ENCODE measurements at regions not wholly inside any gene's neighbourhood (a gene's known extent, or its start where the extent isn't known, plus 50 kb on each side); places are given as distances from the start of the nearest gene placed in this dataset.

DNA sequence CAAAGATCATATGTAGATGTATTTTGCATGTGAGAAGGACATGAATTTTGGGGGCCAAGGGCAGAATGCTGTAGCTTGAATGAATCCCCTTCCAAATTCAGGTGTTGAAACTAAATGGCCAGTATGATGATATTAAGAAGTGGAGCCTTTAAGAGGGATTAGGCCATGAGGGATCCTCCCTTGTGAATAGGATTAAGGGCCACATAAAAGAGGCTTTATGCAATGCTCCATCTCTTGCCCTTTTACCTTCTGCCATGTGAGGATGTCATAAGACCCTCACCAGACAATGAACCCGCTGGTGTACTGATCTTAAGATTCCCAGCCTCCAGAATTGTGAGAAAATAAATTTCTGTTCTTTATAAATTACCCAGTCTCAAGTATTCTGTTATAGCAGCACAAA lies 206.1 kb downstream of the YTHDC2 start:
- TF ChIP-seq, protein P1, sequence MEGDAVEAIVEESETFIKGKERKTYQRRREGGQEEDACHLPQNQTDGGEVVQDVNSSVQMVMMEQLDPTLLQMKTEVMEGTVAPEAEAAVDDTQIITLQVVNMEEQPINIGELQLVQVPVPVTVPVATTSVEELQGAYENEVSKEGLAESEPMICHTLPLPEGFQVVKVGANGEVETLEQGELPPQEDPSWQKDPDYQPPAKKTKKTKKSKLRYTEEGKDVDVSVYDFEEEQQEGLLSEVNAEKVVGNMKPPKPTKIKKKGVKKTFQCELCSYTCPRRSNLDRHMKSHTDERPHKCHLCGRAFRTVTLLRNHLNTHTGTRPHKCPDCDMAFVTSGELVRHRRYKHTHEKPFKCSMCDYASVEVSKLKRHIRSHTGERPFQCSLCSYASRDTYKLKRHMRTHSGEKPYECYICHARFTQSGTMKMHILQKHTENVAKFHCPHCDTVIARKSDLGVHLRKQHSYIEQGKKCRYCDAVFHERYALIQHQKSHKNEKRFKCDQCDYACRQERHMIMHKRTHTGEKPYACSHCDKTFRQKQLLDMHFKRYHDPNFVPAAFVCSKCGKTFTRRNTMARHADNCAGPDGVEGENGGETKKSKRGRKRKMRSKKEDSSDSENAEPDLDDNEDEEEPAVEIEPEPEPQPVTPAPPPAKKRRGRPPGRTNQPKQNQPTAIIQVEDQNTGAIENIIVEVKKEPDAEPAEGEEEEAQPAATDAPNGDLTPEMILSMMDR (IDR thresholded peaks at IDR 0.05), result no peak
- no peak for DNase-seq
- peaks cover 0 to 8% (median 0%) of the 10 kb centered on the region in 3 donors for H3K9me3 ChIP-seq
- intact Hi-C loops (cut with DNase I; ENCODE audit: low total_unique reads), result no loop called here
- no peak overlapping the region for H3K4me3 ChIP-seq
- H3K4me1 ChIP-seq, result no peaks in the 10 kb centered on the region
- no peaks in the 10 kb centered on the region for H3K36me3 ChIP-seq
- no peaks in the 10 kb centered on the region for H3K27me3 ChIP-seq
- no peak overlapping the region for H3K27ac ChIP-seq

DNA sequence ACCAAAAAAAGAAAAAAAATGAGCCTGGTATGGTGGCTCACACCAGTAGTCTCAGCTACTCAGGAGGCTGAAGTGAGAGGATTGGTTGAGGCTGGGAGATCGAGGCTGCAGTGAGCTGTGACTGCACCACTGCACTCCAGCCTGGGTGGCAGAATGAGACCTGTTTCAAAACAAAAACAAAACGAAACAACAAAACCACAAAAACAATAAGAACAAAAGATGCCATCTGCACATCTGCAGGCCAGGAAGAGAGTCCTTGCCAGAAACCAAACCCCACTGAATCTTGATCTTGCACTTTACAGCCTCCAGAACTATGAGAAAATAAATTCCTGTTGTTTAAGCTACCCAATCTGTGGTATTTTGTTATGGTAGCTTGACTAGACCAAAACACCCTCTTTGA lies 207.7 kb downstream of the YTHDC2 start:
- H3K4me3 ChIP-seq, result no peak overlapping the region
- H3K27me3 ChIP-seq, result no peaks in the 10 kb centered on the region
- H3K36me3 ChIP-seq, result no peaks in the 10 kb centered on the region
- H3K27ac ChIP-seq, result no peak overlapping the region
- H3K9me3 ChIP-seq, result peaks cover 0 to 5% (median 0%) of the 10 kb centered on the region in 3 donors
- DNase-seq, result no peak
- TF ChIP-seq, protein P1 (IDR thresholded peaks at IDR 0.05), result no peak
- intact Hi-C loops (cut with DNase I; ENCODE audit: low total_unique reads), result no loop called here
- H3K4me1 ChIP-seq, result no peaks in the 10 kb centered on the region

DNA sequence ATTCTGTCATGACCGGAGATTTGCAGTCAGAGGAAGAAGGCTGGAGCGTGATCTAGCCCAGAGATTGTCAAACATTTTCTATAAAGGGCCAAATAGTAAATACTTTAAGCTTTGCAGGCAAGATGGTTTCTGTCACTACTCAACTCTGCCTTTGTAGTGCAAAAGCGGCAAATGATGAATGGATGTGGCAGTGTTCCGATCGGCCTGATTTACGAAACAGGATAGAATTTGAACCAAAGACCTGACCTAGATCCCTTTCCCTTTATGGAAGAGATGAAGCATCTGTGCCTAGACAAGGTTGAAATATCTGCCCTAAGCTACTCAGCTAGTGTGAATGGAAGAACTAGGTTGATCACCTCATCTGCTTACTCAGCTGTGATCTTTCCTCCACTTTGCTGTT lies 209.5 kb downstream of the YTHDC2 start:
- H3K4me3 ChIP-seq, result no peak overlapping the region
- H3K27me3 ChIP-seq, result no peaks in the 10 kb centered on the region
- H3K9me3 ChIP-seq, result no peaks in the 10 kb centered on the region
- no peaks in the 10 kb centered on the region for H3K36me3 ChIP-seq
- H3K27ac ChIP-seq, result no peak overlapping the region
- TF ChIP-seq, protein P1 (IDR thresholded peaks at IDR 0.05), result no peak
- H3K4me1 ChIP-seq, result no peaks in the 10 kb centered on the region
- intact Hi-C loops (cut with DNase I; ENCODE audit: low total_unique reads), result no loop called here
- DNase-seq, result no peak

DNA sequence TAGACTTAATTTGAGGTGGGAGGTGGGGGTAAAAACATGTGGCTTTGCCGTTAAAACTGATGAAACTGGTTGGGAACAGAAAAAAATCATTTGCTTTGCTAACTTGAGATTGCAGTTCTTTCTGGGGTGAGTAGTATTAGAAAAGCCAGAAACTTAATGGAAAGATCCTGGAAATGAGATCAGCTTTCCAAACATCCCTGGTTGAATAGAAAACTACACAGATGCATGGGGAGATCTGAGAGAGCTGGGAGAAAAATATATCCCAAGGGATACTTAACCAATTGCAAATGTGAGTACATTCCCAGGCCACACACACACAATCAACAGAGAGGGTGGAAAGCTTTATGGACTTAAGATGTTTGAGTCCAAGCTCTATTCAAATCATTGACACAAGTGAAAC lies 222.3 kb downstream of the YTHDC2 start:
- H3K27me3 ChIP-seq, result no peaks in the 10 kb centered on the region

DNA sequence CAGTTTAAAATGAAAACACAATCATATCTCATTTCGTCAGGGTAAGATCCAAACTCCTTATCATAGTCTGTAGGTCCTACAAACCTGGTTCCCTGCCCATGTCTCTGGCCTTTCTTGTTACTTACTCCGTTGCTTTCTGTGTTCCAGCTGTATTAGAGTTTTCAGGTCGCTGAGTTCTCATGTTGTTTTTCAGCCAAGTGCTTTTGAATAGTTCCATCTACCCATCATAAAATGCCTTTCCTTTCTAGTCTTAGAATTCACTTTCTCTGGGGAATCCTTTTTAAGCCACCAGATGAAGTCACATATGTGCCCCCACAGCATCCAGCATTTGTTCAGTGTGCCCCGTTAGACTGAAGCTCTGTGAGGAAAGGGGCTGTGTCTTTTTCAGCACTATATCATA lies 228.7 kb downstream of the YTHDC2 start:
- Histone ChIP-seq H3K4me3 (no peak overlapping the region), H3K4me1 (no peaks in the 10 kb centered on the region), H3K27ac (no peak overlapping the region), H3K36me3 (no peaks in the 10 kb centered on the region), H3K27me3 (no peaks in the 10 kb centered on the region), H3K9me3 (no peaks in the 10 kb centered on the region)
- TF ChIP-seq, protein P1 (IDR thresholded peaks at IDR 0.05), result no peak
- no peak for DNase-seq
- intact Hi-C loops (cut with DNase I; ENCODE audit: low total_unique reads), result no loop called here

More for the DNA sequence above, 222.3 kb downstream of the YTHDC2 start:
- intact Hi-C loops (cut with DNase I; ENCODE audit: low total_unique reads), result no loop called here
- TF ChIP-seq, protein P1 (IDR thresholded peaks at IDR 0.05), result no peak
- no peak overlapping the region for H3K4me3 ChIP-seq
- no peaks in the 10 kb centered on the region for H3K9me3 ChIP-seq
- no peaks in the 10 kb centered on the region for H3K36me3 ChIP-seq
- H3K27ac ChIP-seq, result no peak overlapping the region
- no peak for DNase-seq
- no peaks in the 10 kb centered on the region for H3K4me1 ChIP-seq

DNA sequence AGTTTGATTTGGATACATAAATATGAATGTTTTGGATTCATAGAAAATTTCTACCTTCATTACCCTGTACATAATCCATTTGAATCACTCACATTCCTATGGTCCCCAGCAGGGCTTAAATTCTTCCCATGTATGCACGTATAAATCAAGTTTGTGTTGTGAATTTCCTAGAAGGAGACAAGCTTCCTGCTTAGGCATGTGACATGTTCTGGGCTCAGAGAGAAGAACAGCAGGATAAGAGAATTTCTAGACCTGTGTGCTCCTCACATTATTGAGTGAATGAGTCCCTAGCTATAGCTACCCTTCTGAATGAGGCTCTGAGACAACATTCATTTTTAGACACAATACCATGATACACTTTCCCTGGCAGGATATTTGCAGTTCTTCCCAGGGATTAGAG lies 229.1 kb downstream of the YTHDC2 start:
- no peaks in the 10 kb centered on the region for H3K27me3 ChIP-seq
- H3K4me1 ChIP-seq, result no peaks in the 10 kb centered on the region
- no peaks in the 10 kb centered on the region for H3K36me3 ChIP-seq
- no peak overlapping the region for H3K4me3 ChIP-seq
- no peaks in the 10 kb centered on the region for H3K9me3 ChIP-seq
- H3K27ac ChIP-seq, result no peak overlapping the region
- TF ChIP-seq, protein P1 (IDR thresholded peaks at IDR 0.05), result no peak
- DNase-seq, result no peak
- intact Hi-C loops (cut with DNase I; ENCODE audit: low total_unique reads), result no loop called here
